ENCODE measurements at regions not wholly inside any gene's neighbourhood (a gene's known extent, or its start where the extent isn't known, plus 50 kb on each side); places are given as distances from the start of the nearest gene placed in this dataset.
"Not testable (repeated sequence)": the region's sequence is repeated elsewhere in the genome, so short reads cannot be mapped to it uniquely, and the experiment has no call there.

DNA sequence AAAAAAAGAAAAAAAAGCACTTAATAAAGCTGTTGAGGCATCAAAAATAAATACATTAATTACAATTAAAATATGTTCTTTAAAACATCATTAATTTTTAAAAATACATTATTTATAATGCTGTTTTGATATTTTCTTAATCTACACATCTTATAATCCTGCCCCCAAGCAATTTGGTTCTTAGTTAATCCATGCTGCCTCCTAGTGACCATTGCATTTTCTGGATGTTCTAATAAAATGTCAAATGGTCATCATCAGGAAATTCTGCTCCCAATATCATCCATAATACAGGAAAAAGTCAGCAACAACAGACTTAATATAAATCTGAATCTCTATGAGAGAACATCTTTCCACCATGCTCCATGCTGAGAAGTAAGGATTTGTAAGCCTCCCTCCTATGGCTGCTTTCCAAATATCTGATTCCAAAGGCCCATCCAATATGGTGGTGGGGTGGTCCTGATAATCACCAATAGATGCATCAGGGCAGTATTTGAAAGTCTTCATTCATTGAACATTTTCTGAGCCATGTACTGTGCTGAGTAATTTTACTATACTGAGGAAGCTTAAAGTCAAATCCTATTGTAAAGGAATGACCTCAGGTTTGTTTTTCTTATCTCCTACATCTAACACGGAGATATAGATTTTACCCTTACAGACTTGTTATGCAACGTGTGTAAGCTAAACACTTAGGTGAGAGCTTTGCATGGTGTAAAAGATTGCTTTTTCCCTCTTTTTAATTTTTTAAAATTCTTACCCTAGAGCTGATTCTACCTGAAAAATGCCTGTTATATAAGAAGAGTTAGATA is 124.7 kb upstream of the BMAL1 start:
- no peaks in the 10 kb centered on the region for H3K36me3 ChIP-seq
- H3K9me3 ChIP-seq = no peaks in the 10 kb centered on the region
- H3K4me3 ChIP-seq = no peak overlapping the region
- intact Hi-C loops (cut with DNase I) = no loop called here
- H3K27ac ChIP-seq = no peak overlapping the region
- DNase-seq (ENCODE audit: low spot score) = no peak
- no peaks in the 10 kb centered on the region for H3K4me1 ChIP-seq (replicated peaks)
- no peak for TF ChIP-seq POLR2A (IDR thresholded peaks at IDR 0.05)
- TF ChIP-seq POLR2AphosphoS5 (IDR thresholded peaks at IDR 0.05) = no peak
- peak in 2 of 4 experiments; percentile 51 to 56 for TF ChIP-seq CTCF (IDR thresholded peaks at IDR 0.05)
- 17% methylated on average over 2 of the region's 2 CpGs for WGBS
- H3K27me3 ChIP-seq (replicated peaks; ENCODE audit: insufficient read depth) = no peaks in the 10 kb centered on the region

DNA sequence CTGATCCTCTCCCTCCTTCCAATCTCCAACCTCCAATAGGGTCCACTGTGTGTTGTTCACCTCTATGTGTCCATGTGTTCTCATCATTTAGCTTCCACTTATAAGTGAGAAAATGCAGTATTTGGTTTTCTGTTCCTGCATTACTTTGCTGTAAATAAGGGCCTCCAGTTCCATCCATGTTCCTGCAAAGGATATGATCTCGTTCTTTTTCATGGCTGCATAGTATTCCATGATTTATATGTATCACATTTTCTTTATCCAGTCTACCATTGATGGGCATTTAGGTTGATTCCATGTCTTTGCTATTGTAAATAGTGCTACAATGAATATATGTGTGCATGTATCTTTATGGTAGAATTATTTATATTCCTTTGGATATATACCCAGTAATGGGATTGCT is 123.2 kb upstream of the BMAL1 start:
- H3K36me3 ChIP-seq; H3K4me3 ChIP-seq; H3K27me3 ChIP-seq (replicated peaks; ENCODE audit: insufficient read depth); H3K4me1 ChIP-seq (replicated peaks); H3K27ac ChIP-seq; DNase-seq (ENCODE audit: low spot score); H3K9me3 ChIP-seq; intact Hi-C loops (cut with DNase I): not testable (repeated sequence)
- WGBS = 93% methylated on average over 1 of the region's 1 CpG

GRCh38 chr11:13160346-13160745 is 117.2 kb upstream of the BMAL1 start:
- H3K27me3 ChIP-seq (replicated peaks; ENCODE audit: insufficient read depth) = no peaks in the 10 kb centered on the region
- no peaks in the 10 kb centered on the region for H3K9me3 ChIP-seq
- peak; percentile 68 for DNase-seq (ENCODE audit: low spot score)
- no peaks in the 10 kb centered on the region for H3K4me1 ChIP-seq (replicated peaks)
- no peaks in the 10 kb centered on the region for H3K36me3 ChIP-seq
- H3K4me3 ChIP-seq = no peak overlapping the region
- TF ChIP-seq POLR2AphosphoS5 (IDR thresholded peaks at IDR 0.05) (no peak), CTCF (IDR thresholded peaks at IDR 0.05) (no peak), POLR2A (IDR thresholded peaks at IDR 0.05) (no peak)
- peak overlapping the region; percentile 13 to 70 for H3K27ac ChIP-seq
- intact Hi-C loops (cut with DNase I) = no loop called here
- 29% methylated on average over 7 of the region's 7 CpGs for WGBS

DNA sequence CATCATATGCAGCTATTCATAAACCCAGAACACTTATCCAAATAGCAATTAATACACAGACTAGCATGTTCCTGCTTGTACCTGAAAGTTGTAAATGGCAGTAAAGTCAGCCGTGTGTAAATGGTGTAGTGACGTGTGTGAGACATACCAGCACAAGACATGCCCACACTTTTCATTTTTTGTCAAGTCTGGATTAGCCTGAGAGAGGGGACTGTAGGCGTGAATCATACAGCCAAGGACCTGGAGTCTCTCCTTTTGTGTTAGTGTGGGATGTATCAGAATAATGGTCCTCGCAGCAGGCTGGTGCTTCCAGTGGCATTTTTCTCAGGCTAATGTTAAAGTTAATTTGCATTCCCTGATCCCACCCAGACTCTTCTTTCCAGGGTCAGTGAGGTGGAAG is 116.8 kb upstream of the BMAL1 start:
- Histone ChIP-seq H3K27me3 (replicated peaks; ENCODE audit: insufficient read depth) (no peaks in the 10 kb centered on the region), H3K4me1 (replicated peaks) (no peaks in the 10 kb centered on the region), H3K9me3 (no peaks in the 10 kb centered on the region), H3K4me3 (no peak overlapping the region), H3K36me3 (no peaks in the 10 kb centered on the region), H3K27ac (peak overlapping the region; percentile 13 to 70)
- DNase-seq (ENCODE audit: low spot score) = peak; percentile 61
- TF ChIP-seq POLR2AphosphoS5 (IDR thresholded peaks at IDR 0.05) = peak; percentile 85
- no peak for TF ChIP-seq CTCF (IDR thresholded peaks at IDR 0.05)
- no peak for TF ChIP-seq POLR2A (IDR thresholded peaks at IDR 0.05)
- intact Hi-C loops (cut with DNase I) = no loop called here
- WGBS = 27% methylated on average over 4 of the region's 4 CpGs

- Histone ChIP-seq H3K4me1 (replicated peaks) (no peaks in the 10 kb centered on the region), H3K9me3 (no peaks in the 10 kb centered on the region), H3K27me3 (replicated peaks; ENCODE audit: insufficient read depth) (no peaks in the 10 kb centered on the region), H3K4me3 (no peak overlapping the region), H3K27ac (no peak overlapping the region), H3K36me3 (no peaks in the 10 kb centered on the region)
- WGBS = 75% methylated on average over 2 of the region's 2 CpGs
- no peak for DNase-seq (ENCODE audit: low spot score)
- intact Hi-C loops (cut with DNase I) = no loop called here
- TF ChIP-seq POLR2AphosphoS5 (IDR thresholded peaks at IDR 0.05) = no peak
- no peak for TF ChIP-seq POLR2A (IDR thresholded peaks at IDR 0.05)
- TF ChIP-seq CTCF (IDR thresholded peaks at IDR 0.05) = no peak
Observed at GRCh38 chr11:13163158-13163557, 114.4 kb upstream of the BMAL1 start.

Data from prostate gland (tissue), 2 donors.